Astrocyte of the cerebellum (primary cell): ENCODE measurements at regions not wholly inside any gene's neighbourhood (a gene's known extent, or its start where the extent isn't known, plus 50 kb on each side); places are given as distances from the start of the nearest gene placed in this dataset.
"Not testable (repeated sequence)": the region's sequence is repeated elsewhere in the genome, so short reads cannot be mapped to it uniquely, and the experiment has no call there.

Experiments
- DNase-seq: peaks from one replicate; pipeline ENCODE4 v3.0.0-alpha.2; 2011; ENCODE audit warnings: low read depth
- H3K4me3 ChIP-seq: 2 replicates; pipeline ENCODE4 v1.5.1; 2011; ENCODE audit warnings: mild to moderate bottlenecking, low read depth, low read length, moderate library complexity
- in situ Hi-C: cut with HindIII; loops from 2 replicates; pipeline ENCODE4 v1.10.0; 2017; ENCODE audit warnings: low sequenced_read_pairs
- TF ChIP-seq, protein P1 (sequence below): IDR thresholded peaks from 2 replicates; pipeline ENCODE4 v1.5.1; 2012; ENCODE audit warnings: low read length, low read depth, moderate library complexity, mild to moderate bottlenecking; ENCODE audit errors: missing control alignments

DNA sequence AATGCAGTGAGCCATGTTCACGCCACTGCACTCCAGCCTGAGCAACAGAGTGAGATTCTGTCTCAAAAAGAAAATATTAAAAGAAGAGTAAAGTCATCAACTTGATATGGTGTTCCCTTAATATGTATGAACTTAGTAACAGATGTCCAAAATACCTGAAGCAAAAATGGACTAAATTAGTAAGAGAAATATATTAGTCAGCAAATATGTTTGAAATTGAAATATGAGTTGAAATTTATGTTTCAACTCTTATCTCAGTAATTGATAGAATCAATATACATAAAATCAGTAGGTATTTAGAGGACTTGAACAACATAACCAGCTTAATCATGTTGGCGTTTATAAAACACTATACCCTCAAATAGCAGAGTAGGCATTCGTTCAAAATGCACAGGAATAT is 668.5 kb downstream of the ISL1 start:
- TF ChIP-seq, protein P1, sequence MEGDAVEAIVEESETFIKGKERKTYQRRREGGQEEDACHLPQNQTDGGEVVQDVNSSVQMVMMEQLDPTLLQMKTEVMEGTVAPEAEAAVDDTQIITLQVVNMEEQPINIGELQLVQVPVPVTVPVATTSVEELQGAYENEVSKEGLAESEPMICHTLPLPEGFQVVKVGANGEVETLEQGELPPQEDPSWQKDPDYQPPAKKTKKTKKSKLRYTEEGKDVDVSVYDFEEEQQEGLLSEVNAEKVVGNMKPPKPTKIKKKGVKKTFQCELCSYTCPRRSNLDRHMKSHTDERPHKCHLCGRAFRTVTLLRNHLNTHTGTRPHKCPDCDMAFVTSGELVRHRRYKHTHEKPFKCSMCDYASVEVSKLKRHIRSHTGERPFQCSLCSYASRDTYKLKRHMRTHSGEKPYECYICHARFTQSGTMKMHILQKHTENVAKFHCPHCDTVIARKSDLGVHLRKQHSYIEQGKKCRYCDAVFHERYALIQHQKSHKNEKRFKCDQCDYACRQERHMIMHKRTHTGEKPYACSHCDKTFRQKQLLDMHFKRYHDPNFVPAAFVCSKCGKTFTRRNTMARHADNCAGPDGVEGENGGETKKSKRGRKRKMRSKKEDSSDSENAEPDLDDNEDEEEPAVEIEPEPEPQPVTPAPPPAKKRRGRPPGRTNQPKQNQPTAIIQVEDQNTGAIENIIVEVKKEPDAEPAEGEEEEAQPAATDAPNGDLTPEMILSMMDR: no peak
- DNase-seq: no peak
- in situ Hi-C loops: no loop called here
- no peak overlapping the region for H3K4me3 ChIP-seq

DNA sequence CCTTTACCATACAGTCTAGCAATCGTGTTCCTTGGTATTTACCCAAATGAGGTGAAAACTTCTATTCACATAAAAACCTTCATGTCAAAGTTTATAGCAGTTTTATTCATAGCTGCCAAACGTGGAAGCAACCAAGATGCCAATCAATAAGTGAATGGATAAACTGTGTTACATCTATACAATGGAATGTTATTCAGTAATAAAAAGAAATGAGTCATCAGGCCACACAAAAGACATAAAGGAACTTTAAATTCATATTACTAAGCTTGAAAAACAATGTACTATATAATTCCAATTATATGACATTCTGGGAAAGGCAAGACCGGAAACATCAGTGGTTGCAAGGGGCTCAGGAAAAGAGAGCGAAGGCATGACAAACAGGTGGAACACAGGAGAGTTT is 679.9 kb downstream of the ISL1 start:
- TF ChIP-seq, protein P1: no peak
- H3K4me3 ChIP-seq: no peak overlapping the region
- no peak for DNase-seq
- in situ Hi-C loops: no loop called here

DNA sequence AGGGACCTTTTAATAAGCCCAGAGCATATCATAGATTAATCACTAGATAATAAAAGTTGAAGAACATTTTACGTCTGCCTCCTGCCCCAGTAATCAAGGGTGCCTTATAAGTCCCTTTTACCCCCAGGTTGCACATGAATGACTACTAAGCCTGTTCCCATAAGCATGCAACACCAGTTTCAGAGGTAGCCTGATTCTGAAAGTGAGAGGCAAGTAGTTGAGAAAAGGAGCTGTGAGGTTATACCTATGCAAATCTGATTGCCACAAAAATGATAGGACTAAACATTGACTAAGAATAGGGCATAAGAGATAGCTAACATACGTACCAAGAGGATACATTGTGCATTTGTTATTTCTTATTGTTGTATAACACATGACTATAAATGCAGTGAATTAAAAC is 681.9 kb downstream of the ISL1 start:
- no peak for DNase-seq
- in situ Hi-C loops: no loop called here
- TF ChIP-seq, protein P1: no peak
- no peak overlapping the region for H3K4me3 ChIP-seq

DNA sequence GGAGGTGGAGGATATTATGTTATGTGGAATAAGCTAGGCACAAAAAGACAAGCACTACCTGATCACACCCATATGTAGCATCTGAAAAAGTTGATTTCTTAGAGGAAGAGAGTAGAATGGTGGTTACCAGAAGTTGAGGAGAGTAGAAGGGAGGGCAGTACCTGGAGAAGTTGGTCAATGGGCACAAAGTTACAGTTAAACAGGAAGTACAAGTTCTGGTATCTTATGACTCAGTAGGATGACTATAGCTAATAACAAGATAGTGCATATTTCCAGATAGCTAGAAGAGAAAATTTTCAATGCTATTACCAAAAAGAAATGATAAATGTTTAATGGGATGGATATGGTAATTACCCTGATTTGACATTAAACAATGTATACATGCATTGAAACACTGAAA is 686.7 kb downstream of the ISL1 start:
- in situ Hi-C loops: no loop called here
- DNase-seq: no peak
- H3K4me3 ChIP-seq: no peak overlapping the region
- TF ChIP-seq, protein P1: no peak

DNA sequence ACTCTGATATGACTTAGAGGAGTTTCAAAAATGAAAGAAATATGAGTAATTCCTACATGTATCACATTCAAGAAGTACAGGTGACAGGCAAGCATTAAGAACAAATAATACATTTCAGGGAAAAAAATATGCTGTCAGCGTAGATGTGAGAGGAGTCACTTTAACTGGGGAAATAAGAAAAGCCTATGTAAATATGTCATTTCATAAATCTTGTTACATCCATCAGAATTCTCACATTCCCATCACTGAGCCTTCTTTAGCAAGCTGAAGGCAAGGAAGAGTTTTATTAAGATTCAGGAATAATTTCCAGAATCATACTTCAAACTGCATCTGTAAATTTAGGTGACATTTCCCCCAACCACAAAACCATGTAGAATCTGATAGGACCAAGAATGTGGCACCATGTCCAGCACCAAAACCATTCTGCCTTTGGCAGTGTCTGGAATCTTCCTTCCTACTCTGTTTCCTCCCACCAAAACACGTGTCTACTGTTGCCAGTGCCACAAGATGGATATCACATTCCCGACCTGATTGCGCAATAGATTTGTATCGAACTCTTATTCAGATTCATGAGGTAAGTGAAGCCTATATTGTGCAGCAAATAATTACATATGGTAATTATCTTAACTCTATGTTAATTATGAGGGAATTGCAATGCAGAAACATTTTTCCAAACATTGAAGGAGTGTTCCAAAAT is 690.9 kb downstream of the ISL1 start:
- no peak overlapping the region for H3K4me3 ChIP-seq
- TF ChIP-seq, protein P1: no peak
- no peak for DNase-seq
- in situ Hi-C loops: no loop called here

DNA sequence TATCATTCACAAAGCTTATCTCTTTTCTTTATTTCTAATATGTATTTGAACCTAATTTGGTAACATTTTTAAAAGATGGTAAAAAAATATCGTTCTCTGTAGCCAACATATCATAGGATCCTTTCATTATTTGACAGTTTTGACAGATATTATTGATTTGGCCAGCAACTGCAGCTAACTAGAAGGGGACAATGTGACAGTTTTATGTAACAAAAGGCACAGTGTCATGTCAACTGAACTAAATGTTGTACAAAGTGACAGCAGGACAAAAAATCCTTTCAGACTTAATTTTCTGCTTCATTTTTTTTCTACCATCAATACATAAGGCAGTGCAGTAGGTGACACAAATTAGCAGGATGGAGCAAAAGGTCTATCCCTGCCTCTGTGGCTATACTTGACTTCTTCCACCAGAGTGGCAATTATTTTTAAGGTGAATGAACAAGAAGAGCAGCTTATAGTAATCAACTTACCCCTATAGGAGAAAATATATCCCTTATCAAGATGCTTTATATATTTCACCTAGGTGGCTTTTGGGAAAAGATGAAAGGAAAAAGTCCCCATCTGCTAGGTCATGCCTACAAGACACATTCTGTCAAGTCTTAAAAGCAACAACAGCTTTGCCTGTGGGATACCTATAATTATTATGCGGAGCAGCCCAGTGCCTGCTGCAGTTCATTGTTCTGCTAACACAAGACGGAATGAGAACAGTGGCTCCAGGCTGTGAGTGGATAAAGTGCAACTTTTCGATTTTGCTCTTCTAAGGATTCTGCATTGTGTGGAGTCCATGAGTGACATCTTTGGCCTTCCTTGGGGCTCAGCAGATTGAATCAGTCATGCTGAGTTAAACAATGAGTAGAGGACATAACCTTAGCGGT is 694.9 kb downstream of the ISL1 start:
- H3K4me3 ChIP-seq: no peak overlapping the region
- TF ChIP-seq, protein P1: no peak
- no peak for DNase-seq
- in situ Hi-C loops: no loop called here

DNA sequence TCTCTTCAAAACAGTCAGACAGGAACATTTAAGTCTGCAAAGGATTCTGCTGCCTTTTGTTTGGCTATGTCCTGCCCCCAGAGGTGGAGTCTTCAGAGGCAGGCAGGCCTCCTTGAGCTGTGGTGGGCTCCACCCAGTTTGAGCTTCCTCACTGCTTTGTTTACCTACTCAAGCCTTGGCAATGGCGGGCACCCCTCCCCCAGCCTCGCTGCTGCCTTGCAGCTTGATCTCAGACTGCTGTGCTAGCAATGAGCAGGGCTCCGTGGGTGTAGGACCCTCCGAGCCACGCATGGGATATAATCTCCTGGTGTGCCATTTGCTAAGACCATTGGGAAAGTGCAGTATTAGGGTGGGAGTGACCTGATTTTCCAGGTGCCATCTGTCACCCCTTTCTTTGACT is 685.4 kb upstream of the ITGA1 start:
- in situ Hi-C loops, H3K4me3 ChIP-seq, DNase-seq: not testable (repeated sequence)
